ENCODE measurements at regions not wholly inside any gene's neighbourhood (a gene's known extent, or its start where the extent isn't known, plus 50 kb on each side); places are given as distances from the start of the nearest gene placed in this dataset.
"Not testable (repeated sequence)": the region's sequence is repeated elsewhere in the genome, so short reads cannot be mapped to it uniquely, and the experiment has no call there.

DNA sequence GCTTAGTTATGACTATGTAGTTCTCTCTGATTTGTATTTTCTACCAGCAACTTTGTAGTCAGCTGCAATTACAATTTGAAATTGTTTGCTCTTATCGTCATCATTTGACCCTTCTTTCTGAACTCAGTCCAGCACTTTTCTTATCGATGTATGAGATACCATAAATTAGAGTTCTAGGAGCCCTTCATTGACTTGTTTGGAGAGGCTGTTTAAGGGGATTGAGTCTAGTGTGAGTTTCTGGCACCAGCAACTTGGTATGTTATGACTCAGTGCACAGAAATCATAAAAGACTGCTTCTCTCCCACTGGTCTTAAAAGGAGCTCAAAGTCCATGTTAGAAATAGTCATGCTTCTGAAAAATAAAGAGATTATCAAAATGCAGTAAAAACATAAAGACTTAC lies 190.3 kb downstream of the TENT5A start:
- DNase-seq (ENCODE audit: low spot score), result peak; percentile 31

DNA sequence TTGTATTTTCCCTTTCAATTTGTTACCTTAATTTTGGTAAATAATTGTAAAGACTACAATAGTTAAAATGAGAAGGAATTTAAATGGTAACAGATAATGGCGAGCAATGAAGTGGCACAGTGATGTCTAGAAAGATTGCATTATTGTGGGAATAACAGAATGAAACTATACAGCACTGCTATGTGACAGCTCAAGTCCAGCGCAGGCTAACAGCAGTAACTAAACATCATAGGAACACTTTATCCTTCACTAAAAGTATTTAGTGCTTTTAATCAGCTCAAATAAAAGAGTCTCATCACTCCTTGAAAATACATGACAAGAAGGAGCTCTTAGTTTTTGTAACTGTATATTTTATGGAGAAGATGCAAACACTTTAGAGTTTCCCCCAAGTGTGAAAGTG lies 190.8 kb downstream of the TENT5A start:
- DNase-seq (ENCODE audit: low spot score), result no peak

DNA sequence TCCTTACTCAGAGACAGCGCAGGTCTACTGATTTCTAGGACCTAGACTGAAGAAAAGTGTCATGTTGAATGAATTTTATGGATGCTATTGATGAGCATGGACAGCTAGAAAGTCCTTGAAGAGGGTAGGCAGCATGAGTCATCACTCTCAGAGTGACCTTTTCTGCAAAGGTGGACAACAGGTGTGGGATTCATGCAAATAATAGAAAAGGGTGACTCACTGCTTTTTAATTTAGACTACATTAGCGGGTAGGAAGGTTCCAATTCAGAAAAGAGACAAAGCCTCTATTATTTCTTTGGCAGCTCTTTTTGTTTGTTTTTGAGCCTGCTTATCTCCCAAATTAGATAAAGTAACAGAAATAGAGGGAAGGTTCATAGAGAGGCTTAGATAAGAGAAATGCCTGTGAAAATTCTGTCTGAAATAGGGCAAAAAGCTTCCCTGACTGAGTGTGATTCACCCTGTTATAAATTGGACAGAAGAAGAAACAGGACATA lies 191.4 kb downstream of the TENT5A start:
- DNase-seq (ENCODE audit: low spot score), result peak; percentile 29

DNA sequence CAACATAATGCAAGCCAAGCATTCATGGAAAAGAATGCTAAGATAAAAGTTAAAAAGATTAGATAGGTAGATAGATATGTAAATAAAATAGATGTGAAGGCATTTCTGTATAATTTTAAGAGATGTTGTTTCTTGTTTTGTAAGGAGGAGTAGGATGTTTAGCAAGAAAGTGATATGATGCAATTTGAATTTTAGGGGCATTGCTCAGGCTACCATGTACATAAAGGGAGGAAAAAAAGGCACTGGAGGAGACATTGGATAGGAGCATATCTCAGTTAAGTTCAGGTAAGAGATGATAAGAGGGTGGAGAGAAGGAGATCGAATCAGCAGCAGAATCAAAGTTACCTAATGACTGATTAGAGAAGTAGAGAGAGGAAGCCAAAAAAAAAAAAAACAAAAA lies 194.7 kb downstream of the TENT5A start:
- no peak for DNase-seq (ENCODE audit: low spot score)

DNA sequence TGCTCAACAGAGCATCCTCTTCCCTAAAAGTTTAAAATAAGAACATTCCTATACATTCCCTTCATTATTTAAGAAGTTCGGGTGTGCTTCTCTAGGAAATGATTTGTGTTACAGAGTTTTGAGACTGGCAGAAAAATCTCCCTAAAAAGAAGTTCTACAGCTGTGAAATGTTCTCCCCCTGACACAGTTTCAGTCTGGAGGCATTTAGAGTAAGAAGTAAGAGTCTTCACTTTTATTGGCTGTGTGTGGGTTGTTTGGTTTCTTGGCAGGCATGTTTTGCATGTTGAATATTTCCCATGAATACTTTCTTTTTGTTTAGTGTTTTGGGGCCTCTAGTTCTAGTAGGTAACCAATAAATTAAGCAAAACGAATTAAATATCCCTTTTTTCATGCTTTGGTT lies 195.9 kb downstream of the TENT5A start:
- DNase-seq (ENCODE audit: low spot score), result no peak

DNA sequence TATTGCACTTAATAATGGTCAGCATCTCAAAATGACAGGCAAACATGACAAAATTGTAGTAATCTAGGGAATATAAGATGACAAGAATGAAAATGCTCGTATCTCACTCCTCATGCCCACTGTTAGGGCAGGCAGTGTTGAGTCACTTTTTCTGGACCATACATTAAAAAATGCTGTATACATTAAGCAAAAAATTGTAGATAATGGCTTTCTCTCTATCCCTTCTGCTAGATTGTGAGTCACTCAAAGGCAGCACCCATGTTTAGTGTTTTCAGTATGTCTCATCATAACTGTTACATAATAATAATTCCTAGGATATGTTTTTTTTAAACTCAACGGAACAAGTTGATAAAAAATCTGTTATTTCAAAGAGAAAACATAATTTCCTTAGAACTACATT lies 199.3 kb downstream of the TENT5A start:
- DNase-seq (ENCODE audit: low spot score), result no peak

DNA sequence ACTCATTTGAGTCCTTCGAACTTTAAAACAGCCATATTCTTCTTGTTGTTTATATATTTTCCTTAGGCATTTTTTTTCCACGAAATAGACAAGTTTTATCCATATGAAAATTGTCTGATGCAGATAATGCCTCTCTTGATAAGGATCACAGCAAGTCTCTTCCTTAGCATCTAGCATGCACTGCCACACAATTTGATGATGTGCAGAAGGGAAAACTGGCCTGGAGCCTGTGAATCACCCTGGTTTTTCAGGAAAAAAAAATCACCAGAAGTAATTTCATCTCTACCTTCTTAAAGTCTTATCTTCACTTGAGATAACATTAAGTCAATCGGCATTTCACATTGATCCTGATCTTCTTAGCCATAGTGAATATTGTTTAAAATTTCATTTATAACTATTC lies 199.8 kb downstream of the TENT5A start:
- DNase-seq (ENCODE audit: low spot score), result no peak

DNA sequence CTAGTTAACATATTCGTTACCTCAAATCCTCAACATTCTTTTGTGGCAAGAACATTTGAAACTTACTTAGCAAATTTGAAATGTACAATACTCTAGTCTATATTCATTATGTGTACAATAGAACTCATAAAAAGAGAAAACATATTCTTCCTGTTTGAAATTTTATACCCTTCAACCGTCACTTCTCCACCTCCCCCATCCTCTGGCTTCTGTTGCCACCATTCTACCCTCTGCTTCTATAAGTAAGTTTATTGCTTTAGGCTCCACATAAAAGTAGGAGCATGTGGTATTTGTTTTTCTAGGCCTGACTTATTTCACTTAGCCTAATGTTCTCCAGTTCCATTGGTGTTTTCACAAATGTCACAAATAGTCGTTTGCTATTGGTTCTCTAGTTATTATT lies 205.3 kb downstream of the TENT5A start:
- DNase-seq (ENCODE audit: low spot score), result no peak

DNA sequence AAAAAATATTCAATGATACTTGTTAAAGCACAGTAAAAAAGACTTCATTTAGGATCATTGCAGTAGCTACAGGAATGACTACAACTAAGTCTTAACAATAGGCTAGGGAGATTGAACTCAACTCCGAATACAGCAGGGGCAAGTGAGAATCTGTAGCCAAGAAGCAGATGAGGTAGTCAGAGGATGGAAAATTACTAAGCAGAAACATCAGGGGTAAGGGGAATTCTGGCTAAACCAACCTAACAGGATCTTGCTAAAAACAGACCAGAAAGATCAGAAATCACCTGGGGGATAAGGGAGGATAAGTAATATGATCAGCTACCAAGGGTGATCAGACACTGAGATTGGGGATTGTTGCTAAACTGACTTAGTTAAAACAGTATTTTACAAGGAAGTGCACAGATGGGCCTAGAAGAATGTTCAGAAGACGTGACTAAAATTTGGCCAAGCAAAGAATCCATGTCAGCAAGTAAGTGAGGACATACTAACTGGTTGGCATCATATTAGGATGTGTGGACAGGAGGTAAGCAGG lies 217.5 kb downstream of the TENT5A start:
- no peak for DNase-seq (ENCODE audit: low spot score)

DNA sequence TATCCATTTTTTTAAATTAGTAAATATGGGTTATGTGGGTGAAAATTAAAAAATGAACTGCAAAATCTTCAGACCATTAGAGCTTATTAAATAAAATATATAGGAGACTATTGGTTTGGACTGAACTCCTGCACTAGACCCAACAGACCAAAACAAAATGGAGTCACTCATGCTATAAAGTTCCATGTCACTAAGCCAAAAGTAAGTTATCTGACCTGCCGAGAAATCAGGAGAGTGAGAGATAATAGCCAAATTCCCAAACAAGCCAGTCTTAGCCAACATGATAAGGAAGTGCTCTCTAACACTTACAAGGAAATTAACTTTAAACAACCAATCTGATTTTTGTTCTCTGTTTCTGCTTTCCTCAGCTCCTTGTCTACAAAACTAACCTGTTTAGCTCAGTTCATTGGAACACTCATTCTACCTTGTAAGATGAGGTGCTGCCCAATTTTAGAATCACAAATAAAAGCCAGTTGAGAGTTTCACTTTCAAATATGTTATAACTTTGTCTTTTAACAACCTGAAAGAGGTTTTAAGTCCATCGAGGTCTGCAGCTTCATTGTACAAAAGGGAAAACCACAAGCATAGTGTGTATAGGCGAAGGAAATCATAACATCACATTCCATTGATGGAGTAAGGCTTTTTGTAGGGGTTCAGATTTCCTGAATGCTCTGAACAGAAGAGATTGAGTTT lies 220.5 kb downstream of the TENT5A start:
- no peak for DNase-seq (ENCODE audit: low spot score)

DNA sequence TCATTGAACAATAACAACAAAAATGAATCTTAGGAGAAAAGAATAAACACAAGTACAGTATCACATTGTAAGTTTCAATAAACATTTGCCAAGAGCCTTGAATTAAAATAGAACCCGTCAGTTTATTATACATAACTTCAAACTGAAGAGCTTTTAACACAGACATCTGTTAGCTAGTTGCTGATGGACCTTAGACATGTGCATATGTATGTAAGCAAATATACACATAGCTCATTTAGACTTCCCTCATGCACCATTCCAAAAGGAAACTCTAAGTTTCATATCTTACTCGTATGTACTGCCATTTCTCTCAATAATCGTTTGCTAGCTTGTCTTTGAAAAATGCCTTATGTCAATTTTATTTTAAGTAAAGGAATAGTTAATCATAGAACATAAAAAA lies 235.0 kb downstream of the TENT5A start:
- DNase-seq (ENCODE audit: low spot score), result no peak

DNA sequence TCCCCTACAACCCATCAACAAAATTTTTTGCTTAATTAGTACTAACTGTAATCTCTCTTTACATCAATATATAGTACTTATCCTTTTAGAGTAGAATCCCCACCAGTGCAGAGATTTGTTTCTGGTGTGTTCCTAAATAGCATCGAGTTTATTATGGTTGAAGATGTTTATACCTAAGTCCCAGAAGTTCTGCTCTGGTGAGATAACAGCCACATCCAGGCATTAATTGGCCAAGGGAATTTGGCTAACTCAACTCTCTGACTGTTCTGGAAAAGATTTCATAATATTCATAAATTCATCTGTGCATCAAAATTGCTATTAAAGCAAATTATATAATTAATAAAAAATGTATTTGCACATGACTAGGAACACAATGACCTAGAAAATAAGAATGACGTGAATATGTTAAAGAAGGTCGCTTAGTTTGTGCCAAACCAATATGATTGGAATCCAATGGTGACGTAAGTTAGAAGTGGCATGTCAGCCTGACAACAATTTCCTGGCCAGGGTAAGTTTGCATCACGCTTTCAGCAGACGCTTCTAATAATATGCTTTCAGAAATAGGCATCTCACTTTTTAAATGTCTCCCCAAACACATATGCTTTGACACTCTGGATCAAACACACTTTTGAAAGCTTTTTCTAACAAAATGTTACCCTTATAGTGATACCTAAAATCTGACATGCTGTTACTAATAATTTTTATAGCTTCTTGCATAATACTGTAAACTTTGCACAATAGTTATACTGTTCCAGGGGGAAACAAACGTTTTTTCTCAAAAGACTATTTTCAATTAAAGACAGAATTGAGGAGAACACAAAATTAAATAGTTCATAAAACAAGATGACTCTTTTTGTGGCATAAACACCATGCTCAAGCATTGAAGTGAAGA lies 236.7 kb downstream of the TENT5A start:
- peak; percentile 11 for DNase-seq (ENCODE audit: low spot score)

DNA sequence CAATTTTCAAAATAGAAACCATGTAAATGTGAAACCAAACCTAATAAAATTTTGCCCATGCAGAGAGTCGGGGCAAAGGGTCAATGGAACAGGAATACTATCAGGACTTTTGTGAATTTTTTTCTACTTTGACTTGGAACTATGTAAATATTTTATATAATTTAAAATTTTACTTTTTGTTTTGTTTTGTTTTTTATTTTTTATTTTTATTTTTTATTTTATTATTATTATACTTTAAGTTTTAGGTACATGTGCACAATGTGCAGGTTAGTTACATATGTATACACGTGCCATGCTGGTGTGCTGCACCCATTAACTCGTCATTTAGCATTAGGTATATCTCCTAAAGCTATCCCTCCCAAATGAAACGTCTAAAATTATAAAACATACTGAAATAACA lies 238.3 kb downstream of the TENT5A start:
- not testable (repeated sequence) for DNase-seq (ENCODE audit: low spot score)

DNA sequence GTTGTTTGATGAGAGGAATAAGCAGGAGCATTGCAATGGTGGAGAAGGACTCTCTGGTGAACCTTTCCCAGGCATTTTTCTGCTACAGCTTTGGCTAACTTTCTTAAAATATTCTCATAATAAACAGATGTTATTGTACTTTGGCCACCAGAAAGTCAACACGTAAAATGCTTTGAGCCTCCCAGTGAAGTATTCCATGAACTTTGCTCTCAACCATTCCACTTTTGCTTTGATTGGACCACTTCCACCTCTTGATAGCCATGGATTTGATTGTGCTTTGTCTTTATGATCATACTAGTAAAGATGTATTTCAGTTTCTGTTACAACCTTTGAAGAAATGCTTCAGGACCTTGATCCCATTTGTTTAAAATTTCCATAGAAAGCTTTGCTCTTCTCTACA lies 241.1 kb downstream of the TENT5A start:
- no peak for DNase-seq (ENCODE audit: low spot score)

DNA sequence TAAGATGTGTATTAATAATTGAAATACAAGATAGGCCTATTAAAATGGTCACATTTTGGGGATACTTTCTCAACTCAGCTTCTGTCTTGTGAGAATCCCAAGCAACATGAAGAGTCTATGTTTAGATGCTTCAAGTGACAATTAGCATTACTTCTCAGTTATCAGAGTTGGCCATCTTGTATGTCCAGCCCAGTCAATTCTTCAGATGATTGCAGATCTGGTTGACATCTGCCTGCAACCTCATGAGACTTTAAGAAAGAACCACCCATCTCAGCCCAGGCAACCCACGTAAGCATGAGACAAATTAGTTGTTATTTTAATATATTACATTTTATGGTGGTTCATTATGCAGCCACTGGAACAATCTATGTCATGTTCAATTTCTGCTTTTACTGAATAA lies 256.5 kb downstream of the TENT5A start:
- DNase-seq (ENCODE audit: low spot score), result no peak

DNA sequence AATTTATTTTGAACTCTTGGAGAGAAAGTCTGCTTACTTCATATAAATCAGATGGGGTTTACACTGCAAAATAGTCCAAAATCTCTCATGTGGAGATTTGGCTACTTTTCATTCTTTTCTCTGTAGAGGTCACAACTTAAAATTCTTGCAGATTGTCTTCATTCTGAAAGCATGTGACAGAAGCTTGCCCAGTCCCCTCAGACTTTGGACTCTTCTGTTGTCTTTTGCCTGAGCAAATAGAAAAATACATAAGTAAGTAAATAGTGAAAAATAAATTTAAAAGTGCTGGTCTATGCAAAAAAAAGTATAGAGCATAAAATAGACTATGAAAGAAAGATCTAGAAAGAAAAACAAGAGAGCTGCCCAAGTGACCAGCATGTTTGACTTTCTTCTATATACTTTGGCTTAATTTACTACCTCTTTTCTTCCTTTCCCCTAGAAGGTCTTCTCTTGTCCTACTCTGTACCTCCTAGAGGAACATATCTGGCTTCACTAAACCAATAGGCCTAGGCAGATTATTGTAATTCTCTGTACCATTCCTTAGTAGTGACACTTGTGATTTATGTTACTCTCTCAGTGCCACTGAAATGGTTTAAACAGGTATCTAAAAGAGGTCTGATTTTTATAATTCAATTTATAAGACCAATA lies 260.9 kb downstream of the TENT5A start:
- no peak for DNase-seq (ENCODE audit: low spot score)

DNA sequence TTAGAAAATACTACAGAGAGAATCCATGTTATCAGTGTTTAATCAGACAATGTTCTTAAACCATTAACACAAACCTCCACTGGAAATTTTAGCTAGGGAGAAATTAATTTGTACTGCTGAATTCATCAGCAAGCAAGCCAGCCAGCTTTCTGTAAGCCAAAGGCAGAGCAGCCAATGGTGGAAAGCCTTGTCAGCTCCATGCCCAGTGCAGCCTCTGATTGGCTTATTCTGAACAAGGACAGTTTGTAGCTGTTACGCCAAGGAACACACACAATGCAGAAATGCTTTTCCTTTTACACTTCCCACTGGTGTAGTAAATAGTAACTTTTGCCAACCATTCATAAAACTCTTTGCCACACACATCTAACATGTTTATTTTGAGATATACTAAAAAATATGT lies 265.0 kb downstream of the TENT5A start:
- DNase-seq (ENCODE audit: low spot score), result no peak

DNA sequence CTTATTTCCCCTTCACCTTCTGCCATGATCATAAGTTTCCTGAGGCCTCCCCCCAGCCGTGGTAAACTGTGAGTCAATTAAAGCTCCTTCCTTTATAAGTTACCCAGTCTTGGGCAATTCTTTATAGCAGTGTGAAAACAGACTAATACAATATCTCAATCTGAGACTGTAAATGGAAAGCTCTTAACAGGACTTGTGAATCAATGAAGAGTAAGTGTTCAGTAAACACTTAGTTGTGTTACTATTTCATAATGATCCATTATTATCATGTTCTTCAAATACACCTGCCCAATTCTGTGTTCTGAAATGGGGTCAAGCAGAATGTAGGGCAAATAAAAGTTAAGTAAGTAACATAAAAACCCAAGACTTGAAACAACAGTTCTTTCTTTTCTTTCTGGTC lies 266.2 kb downstream of the TENT5A start:
- DNase-seq (ENCODE audit: low spot score), result no peak

DNA sequence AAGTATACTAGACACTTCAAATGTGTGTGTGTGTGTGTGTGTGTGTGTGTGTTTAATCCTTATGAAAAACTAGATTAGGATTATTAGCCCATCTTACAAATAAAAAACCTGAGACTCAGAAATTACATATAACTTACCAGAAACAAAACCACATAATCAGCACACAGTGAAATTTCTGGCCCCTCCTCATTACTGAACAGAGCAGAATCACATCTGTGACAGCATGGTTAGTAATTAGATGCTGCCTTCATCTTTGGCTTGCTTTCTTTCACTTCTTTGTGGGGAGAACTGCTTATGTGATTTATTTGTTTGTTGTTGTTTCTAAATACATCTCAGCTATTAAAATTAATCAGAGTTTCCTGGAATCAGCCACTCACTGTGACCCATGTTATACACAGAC lies 267.1 kb downstream of the TENT5A start:
- DNase-seq (ENCODE audit: low spot score), result no peak

DNA sequence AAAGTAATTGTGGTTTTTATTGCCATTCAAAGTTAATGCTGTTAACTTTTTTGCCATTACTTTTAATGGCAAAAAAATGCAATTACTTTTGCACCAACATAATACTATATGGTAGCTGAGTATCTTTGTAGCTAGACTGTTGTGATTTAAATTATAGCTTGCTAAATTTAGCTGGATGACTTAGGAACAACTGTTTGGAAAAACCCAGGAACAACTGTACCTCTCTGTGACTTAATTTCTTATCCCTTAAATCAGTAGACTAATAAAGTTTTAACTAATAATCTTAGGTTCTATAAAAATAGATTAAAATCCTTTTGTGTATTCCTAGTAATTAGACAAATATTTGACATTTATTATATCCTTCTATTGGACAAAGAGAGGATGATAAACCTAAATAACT lies 268.2 kb downstream of the TENT5A start:
- no peak for DNase-seq (ENCODE audit: low spot score)

DNA sequence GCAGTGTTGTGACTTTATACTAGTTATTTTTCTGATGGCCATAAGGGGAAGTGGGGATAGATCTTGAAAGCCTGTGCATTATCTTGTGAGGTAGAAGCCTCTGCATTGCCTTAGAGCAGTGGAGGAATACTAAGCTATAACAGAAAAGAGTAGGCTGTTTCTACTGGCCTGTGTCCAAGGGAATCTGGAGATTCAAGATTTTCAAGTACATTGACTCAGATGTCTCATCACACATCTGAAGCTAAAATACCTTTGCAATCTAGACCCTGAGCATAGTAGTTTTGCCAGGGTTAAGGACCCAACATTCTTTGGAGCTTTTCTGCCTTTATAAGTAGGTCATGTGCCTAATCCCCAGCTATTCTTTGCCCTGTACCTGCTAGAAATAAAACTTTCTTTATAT lies 272.3 kb downstream of the TENT5A start:
- no peak for DNase-seq (ENCODE audit: low spot score)

DNA sequence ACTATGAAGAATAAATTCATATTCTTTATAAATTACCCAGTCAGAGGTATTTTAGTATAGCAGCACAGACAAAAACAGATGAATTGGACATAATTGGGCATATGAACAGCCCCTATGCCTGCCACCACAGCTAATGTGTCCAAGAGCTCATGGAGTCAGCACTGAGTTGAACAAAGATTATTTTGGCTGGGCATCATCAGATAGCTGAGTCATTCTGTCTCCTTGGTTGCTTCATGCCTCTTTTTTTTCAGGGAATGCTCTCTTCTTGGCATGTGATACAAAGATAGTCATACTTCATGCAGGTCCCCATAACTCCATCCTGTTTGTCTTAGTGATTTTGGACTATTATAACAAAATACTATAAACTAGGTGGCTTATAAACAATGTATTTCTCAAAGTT lies 275.6 kb downstream of the TENT5A start:
- DNase-seq (ENCODE audit: low spot score), result no peak

DNA sequence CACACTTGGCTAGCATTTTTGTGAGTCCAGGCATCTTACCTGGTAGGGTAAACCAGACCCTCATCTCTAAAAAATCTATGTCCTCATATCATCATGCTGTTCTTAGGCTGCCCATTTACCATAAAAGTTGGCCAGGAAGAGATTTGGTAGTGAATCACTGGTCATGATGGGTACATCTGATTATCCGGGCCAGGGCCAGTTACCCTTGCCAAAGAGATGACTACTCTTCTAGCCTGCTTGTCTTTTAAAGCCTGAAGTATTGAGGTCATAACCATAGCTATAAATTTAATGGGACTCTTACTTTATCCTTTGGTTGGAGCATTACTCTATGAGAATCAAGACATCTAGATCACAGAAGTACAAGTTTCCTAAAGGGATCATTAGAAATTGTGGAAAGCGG lies 276.8 kb downstream of the TENT5A start:
- no peak for DNase-seq (ENCODE audit: low spot score)
